Esophagus muscularis mucosa (tissue), 3 donors: ENCODE measurements at regions not wholly inside any gene's neighbourhood (a gene's known extent, or its start where the extent isn't known, plus 50 kb on each side); places are given as distances from the start of the nearest gene placed in this dataset.

Experiments
- POLR2A ChIP-seq: fragments of 450-650 bp; IDR thresholded peaks from one replicate; pipeline ENCODE4 v1.6.1; 2017; ENCODE audit warnings: antibody characterized with exemption, moderate library complexity, mild to moderate bottlenecking, low read depth
- POLR2AphosphoS5 ChIP-seq, 2 donors: sonication (generic); formaldehyde crosslinking; IDR thresholded peaks; one replicate each; pipeline ENCODE4 v1.6.1; 2017; ENCODE audit warnings: antibody characterized with exemption in 2 of 2
- TF ChIP-seq, protein P1 (sequence below), 3 experiments: fragments of 200-600 bp in 2 of 3; fragments of 450-650 bp in 1 of 3; sonication (generic) in 2 of 3; IDR thresholded peaks; one replicate each; pipeline ENCODE4 v1.5.1; 2017 to 2019; ENCODE audit warnings: antibody characterized with exemption in 3 of 3, mild to moderate bottlenecking in 2 of 3, moderate library complexity in 1 of 3

DNA sequence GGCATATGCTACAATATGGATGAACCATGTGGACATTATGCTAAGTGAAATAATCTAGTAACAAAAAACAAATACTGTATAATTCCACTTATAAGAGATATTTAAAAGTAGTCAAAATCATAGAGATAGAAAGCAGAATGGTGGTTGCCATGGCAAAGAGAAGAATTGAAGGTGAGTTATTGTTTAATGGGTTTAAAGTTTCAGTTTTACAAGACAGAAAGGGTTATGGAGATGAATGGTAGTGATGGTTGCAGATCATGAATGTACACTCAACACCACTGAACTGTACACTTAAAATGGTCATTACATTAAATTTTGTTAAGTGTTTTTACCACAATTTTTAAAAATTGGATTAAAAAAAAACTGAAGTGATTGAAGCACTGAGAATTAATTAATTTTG lies 298.2 kb upstream of the ZC3H15 start:
- TF ChIP-seq POLR2A = no peak
- TF ChIP-seq, protein P1, sequence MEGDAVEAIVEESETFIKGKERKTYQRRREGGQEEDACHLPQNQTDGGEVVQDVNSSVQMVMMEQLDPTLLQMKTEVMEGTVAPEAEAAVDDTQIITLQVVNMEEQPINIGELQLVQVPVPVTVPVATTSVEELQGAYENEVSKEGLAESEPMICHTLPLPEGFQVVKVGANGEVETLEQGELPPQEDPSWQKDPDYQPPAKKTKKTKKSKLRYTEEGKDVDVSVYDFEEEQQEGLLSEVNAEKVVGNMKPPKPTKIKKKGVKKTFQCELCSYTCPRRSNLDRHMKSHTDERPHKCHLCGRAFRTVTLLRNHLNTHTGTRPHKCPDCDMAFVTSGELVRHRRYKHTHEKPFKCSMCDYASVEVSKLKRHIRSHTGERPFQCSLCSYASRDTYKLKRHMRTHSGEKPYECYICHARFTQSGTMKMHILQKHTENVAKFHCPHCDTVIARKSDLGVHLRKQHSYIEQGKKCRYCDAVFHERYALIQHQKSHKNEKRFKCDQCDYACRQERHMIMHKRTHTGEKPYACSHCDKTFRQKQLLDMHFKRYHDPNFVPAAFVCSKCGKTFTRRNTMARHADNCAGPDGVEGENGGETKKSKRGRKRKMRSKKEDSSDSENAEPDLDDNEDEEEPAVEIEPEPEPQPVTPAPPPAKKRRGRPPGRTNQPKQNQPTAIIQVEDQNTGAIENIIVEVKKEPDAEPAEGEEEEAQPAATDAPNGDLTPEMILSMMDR (IDR thresholded peaks at IDR 0.05) = no peak
- no peak for TF ChIP-seq POLR2AphosphoS5 (IDR thresholded peaks at IDR 0.05)
